ENCODE measurements at regions not wholly inside any gene's neighbourhood (a gene's known extent, or its start where the extent isn't known, plus 50 kb on each side); places are given as distances from the start of the nearest gene placed in this dataset.
A peak's percentile ranks its signal among the peaks of the same experiment; 100 is the strongest.

- Histone ChIP-seq H3K9me3 (ENCODE audit: control insufficient read depth, insufficient read depth, low read length) (no peaks in the 10 kb centered on the region), H3K27me3 (ENCODE audit: control insufficient read depth, low read length) (peaks cover 4% of the 10 kb centered on the region), H3K4me2 (ENCODE audit: low read length) (peak overlapping the region; percentile 29; the same call in 1 of the 2 replicates), H3F3A (ENCODE audit: control insufficient read depth, insufficient read depth) (no peaks in the 10 kb centered on the region), H3K79me2 (ENCODE audit: control insufficient read depth, low read length) (no peaks in the 10 kb centered on the region), H3K9me2 (replicated peaks; ENCODE audit: control insufficient read depth, low read length) (no peaks in the 10 kb centered on the region), H3K36me3 (ENCODE audit: control insufficient read depth, low read length) (no peaks in the 10 kb centered on the region), H3K27ac (ENCODE audit: low read depth, low read length) (no peak overlapping the region), H3K4me3 (ENCODE audit: low read length) (no peak overlapping the region), H3K4me1 (ENCODE audit: control insufficient read depth, low read length) (0 out of 2 replicates have a peak, but pooled peaks cover 6% of the 10 kb centered on the region), H4K20me1 (ENCODE audit: control insufficient read depth, insufficient read depth, low read depth, low read length) (no peaks in the 10 kb centered on the region)
- TF ChIP-seq CTCF (IDR thresholded peaks at IDR 0.05; ENCODE audit: low read depth, low read length, poor library complexity, severe bottlenecking) (no peak), EZH2phosphoT487 (IDR thresholded peaks at IDR 0.05; ENCODE audit: borderline replicate concordance, low read length) (no peak)
Measured at GRCh38 chr20:48460681-48461080, 367.1 kb downstream of the PREX1 start.

GRCh38 chr20:48459722-48460395, 367.9 kb downstream of the PREX1 start:
- Histone ChIP-seq H3K27me3 (ENCODE audit: control insufficient read depth, low read length) (peaks cover 9% of the 10 kb centered on the region), H4K20me1 (ENCODE audit: control insufficient read depth, insufficient read depth, low read depth, low read length) (no peaks in the 10 kb centered on the region), H3K4me1 (ENCODE audit: control insufficient read depth, low read length) (0 out of 2 replicates have a peak, but pooled peaks cover 6% of the 10 kb centered on the region), H3K9me2 (replicated peaks; ENCODE audit: control insufficient read depth, low read length) (no peaks in the 10 kb centered on the region), H3K4me3 (ENCODE audit: low read length) (no peak overlapping the region), H3F3A (ENCODE audit: control insufficient read depth, insufficient read depth) (no peaks in the 10 kb centered on the region), H3K36me3 (ENCODE audit: control insufficient read depth, low read length) (no peaks in the 10 kb centered on the region), H3K79me2 (ENCODE audit: control insufficient read depth, low read length) (no peaks in the 10 kb centered on the region), H3K27ac (ENCODE audit: low read depth, low read length) (no peak overlapping the region), H3K4me2 (ENCODE audit: low read length) (no peak overlapping the region), H3K9me3 (ENCODE audit: control insufficient read depth, insufficient read depth, low read length) (no peaks in the 10 kb centered on the region)
- TF ChIP-seq CTCF (IDR thresholded peaks at IDR 0.05; ENCODE audit: low read depth, low read length, poor library complexity, severe bottlenecking) (no peak), EZH2phosphoT487 (IDR thresholded peaks at IDR 0.05; ENCODE audit: borderline replicate concordance, low read length) (no peak)

DNA sequence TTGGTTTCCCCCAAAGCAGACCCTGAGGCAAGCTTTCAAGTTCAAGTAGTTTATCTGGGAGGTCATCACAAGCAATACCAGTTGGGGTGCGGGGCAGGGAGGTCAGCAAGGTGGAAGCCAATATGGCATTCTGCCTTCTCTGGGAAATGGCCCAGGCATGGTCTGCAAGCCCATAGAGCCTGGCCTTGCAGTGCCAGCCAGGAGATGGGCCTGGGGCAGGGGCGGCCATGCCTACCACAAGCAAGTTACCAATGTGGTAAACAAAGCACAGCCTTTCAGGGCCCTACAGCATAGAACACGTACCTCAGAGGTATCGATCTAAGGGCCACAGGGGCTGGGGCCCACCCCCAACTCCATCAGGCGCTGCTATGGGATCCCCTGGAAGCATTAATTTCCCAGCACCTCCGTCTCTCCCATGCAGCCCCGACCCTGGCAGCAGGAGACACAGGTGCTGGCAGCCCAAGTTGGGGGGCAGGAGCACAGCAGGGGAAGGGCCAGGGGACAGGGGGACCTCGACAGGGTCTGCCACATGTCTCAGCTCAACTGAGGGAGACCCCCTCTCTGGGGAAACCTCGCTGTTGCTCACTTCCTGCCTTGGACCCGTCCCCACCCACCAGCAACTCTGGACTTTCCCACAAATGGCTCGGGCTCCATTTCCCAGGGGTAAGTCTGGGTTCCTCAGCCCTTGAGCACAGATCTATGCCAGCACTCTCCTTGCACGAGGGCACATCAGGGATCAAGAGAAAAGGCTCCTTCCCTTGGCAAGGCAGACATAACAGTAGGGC, 369.0 kb downstream of the PREX1 start:
- 0 out of 2 replicates have a peak, but pooled peaks cover 6% of the 10 kb centered on the region for H3K4me1 ChIP-seq (ENCODE audit: control insufficient read depth, low read length)
- no peak overlapping the region for H3K4me3 ChIP-seq (ENCODE audit: low read length)
- H3K36me3 ChIP-seq (ENCODE audit: control insufficient read depth, low read length) = no peaks in the 10 kb centered on the region
- H3K4me2 ChIP-seq (ENCODE audit: low read length) = no peak overlapping the region
- H4K20me1 ChIP-seq (ENCODE audit: control insufficient read depth, insufficient read depth, low read depth, low read length) = no peaks in the 10 kb centered on the region
- no peaks in the 10 kb centered on the region for H3K9me2 ChIP-seq (replicated peaks; ENCODE audit: control insufficient read depth, low read length)
- no peaks in the 10 kb centered on the region for H3K79me2 ChIP-seq (ENCODE audit: control insufficient read depth, low read length)
- no peaks in the 10 kb centered on the region for H3K9me3 ChIP-seq (ENCODE audit: control insufficient read depth, insufficient read depth, low read length)
- TF ChIP-seq CTCF (IDR thresholded peaks at IDR 0.05; ENCODE audit: low read depth, low read length, poor library complexity, severe bottlenecking) = no peak
- no peak for TF ChIP-seq EZH2phosphoT487 (IDR thresholded peaks at IDR 0.05; ENCODE audit: borderline replicate concordance, low read length)
- H3F3A ChIP-seq (ENCODE audit: control insufficient read depth, insufficient read depth) = no peaks in the 10 kb centered on the region
- peaks cover 17% of the 10 kb centered on the region for H3K27me3 ChIP-seq (ENCODE audit: control insufficient read depth, low read length)
- H3K27ac ChIP-seq (ENCODE audit: low read depth, low read length) = no peak overlapping the region
